ENCODE measurements at regions not wholly inside any gene's neighbourhood (a gene's known extent, or its start where the extent isn't known, plus 50 kb on each side); places are given as distances from the start of the nearest gene placed in this dataset.
"Not testable (repeated sequence)": the region's sequence is repeated elsewhere in the genome, so short reads cannot be mapped to it uniquely, and the experiment has no call there.

- DNase-seq (ENCODE audit: low read depth, low spot score) = no peak
Observed at GRCh38 chr13:65508745-65509144, 1721.4 kb downstream of the PCDH9 start.

- no peak for DNase-seq (ENCODE audit: low read depth, low spot score)
Observed at GRCh38 chr13:65508338-65508737, 1721.8 kb downstream of the PCDH9 start.

GRCh38 chr13:65505941-65506340 lies 1724.2 kb downstream of the PCDH9 start:
- DNase-seq (ENCODE audit: low read depth, low spot score) = no peak

- DNase-seq (ENCODE audit: low read depth, low spot score) = no peak
Observed at GRCh38 chr13:65504213-65504612, 1725.9 kb downstream of the PCDH9 start.

GRCh38 chr13:65500481-65500880 lies 1729.7 kb downstream of the PCDH9 start:
- DNase-seq (ENCODE audit: low read depth, low spot score) = no peak

GRCh38 chr13:65499256-65499655 lies 1730.9 kb downstream of the PCDH9 start:
- no peak for DNase-seq (ENCODE audit: low read depth, low spot score)

GRCh38 chr13:65497265-65497664 lies 1732.9 kb downstream of the PCDH9 start:
- no peak for DNase-seq (ENCODE audit: low read depth, low spot score)

- not testable (repeated sequence) for DNase-seq (ENCODE audit: low read depth, low spot score)
Observed at GRCh38 chr13:65490725-65491124, 1739.4 kb downstream of the PCDH9 start.

- no peak for DNase-seq (ENCODE audit: low read depth, low spot score)
Observed at GRCh38 chr13:65488606-65489005, 1741.5 kb downstream of the PCDH9 start.

GRCh38 chr13:65479692-65480091 lies 1750.4 kb downstream of the PCDH9 start:
- DNase-seq (ENCODE audit: low read depth, low spot score) = no peak

GRCh38 chr13:65473196-65473595 lies 1756.9 kb downstream of the PCDH9 start:
- DNase-seq (ENCODE audit: low read depth, low spot score) = no peak

GRCh38 chr13:65472336-65472735 lies 1757.8 kb downstream of the PCDH9 start:
- no peak for DNase-seq (ENCODE audit: low read depth, low spot score)

GRCh38 chr13:65470781-65471180 lies 1759.4 kb downstream of the PCDH9 start:
- DNase-seq (ENCODE audit: low read depth, low spot score) = no peak

GRCh38 chr13:65468628-65469027 lies 1761.5 kb downstream of the PCDH9 start:
- DNase-seq (ENCODE audit: low read depth, low spot score) = no peak

GRCh38 chr13:65461590-65461989 lies 1768.5 kb downstream of the PCDH9 start:
- peak; percentile 52 for DNase-seq (ENCODE audit: low read depth, low spot score)

GRCh38 chr13:65460136-65460535 lies 1770.0 kb downstream of the PCDH9 start:
- no peak for DNase-seq (ENCODE audit: low read depth, low spot score)

GRCh38 chr13:65456150-65456912 lies 1773.8 kb downstream of the PCDH9 start:
- DNase-seq (ENCODE audit: low read depth, low spot score) = no peak

GRCh38 chr13:65454403-65454802 lies 1775.7 kb downstream of the PCDH9 start:
- no peak for DNase-seq (ENCODE audit: low read depth, low spot score)

GRCh38 chr13:65453982-65454381 lies 1776.2 kb downstream of the PCDH9 start:
- no peak for DNase-seq (ENCODE audit: low read depth, low spot score)

- DNase-seq (ENCODE audit: low read depth, low spot score) = no peak
Observed at GRCh38 chr13:65445340-65445739, 1784.8 kb downstream of the PCDH9 start.

- no peak for DNase-seq (ENCODE audit: low read depth, low spot score)
Observed at GRCh38 chr13:65435590-65435989, 1794.5 kb downstream of the PCDH9 start.

- no peak for DNase-seq (ENCODE audit: low read depth, low spot score)
Observed at GRCh38 chr13:65417953-65418352, 1812.2 kb downstream of the PCDH9 start.

GRCh38 chr13:65416784-65417183 lies 1813.4 kb downstream of the PCDH9 start:
- no peak for DNase-seq (ENCODE audit: low read depth, low spot score)

GRCh38 chr13:65414187-65414586 lies 1815.9 kb downstream of the PCDH9 start:
- DNase-seq (ENCODE audit: low read depth, low spot score) = no peak

Data from smooth muscle cell of the brain vasculature (primary cell).